VCaP (cell line): ENCODE measurements at regions not wholly inside any gene's neighbourhood (a gene's known extent, or its start where the extent isn't known, plus 50 kb on each side); places are given as distances from the start of the nearest gene placed in this dataset.

Experiments
- H3K27ac ChIP-seq: fragments of 450-650 bp; 2 replicates; pipeline ENCODE4 v1.5.1; 2017
- TF ChIP-seq, protein P1 (sequence below): fragments of 450-650 bp; conservative IDR thresholded peaks from 2 replicates; pipeline ENCODE4 v1.5.1; 2017; ENCODE audit warnings: mild to moderate bottlenecking, moderate library complexity

DNA sequence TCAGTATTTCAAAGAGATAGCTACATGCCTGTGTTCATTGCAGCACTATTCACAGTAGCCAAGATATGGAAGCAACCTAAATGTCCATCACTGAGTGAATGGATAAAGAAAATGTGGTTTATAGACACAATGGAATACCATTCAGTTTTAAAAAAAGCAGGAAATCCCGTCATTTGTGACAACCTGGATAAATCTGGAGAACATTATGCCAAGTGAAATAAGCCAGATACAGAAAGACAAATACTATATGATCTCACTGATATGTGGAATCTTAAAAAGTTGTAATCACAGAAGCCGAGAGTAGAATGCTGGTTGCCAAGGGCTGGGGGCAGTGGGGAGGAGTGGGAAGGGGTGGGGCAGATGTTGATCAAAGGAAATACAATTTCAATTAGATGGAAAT, 235.8 kb upstream of the IGFBP3 start:
- no peak overlapping the region for H3K27ac ChIP-seq
- TF ChIP-seq, protein P1, sequence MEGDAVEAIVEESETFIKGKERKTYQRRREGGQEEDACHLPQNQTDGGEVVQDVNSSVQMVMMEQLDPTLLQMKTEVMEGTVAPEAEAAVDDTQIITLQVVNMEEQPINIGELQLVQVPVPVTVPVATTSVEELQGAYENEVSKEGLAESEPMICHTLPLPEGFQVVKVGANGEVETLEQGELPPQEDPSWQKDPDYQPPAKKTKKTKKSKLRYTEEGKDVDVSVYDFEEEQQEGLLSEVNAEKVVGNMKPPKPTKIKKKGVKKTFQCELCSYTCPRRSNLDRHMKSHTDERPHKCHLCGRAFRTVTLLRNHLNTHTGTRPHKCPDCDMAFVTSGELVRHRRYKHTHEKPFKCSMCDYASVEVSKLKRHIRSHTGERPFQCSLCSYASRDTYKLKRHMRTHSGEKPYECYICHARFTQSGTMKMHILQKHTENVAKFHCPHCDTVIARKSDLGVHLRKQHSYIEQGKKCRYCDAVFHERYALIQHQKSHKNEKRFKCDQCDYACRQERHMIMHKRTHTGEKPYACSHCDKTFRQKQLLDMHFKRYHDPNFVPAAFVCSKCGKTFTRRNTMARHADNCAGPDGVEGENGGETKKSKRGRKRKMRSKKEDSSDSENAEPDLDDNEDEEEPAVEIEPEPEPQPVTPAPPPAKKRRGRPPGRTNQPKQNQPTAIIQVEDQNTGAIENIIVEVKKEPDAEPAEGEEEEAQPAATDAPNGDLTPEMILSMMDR, result no peak

DNA sequence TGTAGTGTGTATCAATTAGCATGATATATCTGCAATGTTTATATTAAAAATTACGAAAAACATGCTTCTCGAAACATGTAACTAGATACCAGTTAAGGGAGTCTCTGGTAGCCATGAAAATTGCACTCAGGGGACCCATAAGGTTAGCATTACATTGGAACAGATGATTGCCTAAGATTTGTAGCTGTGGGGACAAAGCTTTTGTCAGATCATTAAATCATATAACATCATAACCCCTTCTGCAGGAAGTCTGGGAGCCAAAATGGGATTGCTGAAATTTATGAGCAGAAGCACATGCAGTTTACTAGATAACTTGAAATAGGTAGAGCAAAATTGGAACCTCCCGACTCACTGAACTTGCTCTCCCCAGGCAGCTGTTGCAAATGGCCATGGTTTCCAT, 235.0 kb upstream of the IGFBP3 start:
- TF ChIP-seq, protein P1, result no peak
- H3K27ac ChIP-seq, result no peak overlapping the region

DNA sequence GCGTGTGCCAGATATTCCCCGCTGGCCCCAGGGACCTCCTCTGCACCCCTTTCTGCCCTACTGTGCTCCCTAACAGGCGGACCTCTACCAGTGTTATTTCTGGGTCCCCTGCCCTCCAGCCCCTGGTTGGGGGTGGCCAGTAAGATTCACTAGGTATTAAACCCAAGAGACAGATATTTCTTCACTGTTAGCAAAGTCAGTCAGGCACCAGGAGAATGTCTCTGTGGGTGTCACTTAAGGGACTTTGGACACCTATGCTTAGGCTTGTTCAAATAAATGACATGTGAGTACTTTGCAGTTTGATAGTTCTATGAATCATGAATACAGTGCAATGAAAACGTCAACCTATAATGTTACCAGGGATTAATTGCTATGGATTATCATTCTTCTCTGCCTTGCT, 234.3 kb upstream of the IGFBP3 start:
- no peak overlapping the region for H3K27ac ChIP-seq
- TF ChIP-seq, protein P1, result no peak

DNA sequence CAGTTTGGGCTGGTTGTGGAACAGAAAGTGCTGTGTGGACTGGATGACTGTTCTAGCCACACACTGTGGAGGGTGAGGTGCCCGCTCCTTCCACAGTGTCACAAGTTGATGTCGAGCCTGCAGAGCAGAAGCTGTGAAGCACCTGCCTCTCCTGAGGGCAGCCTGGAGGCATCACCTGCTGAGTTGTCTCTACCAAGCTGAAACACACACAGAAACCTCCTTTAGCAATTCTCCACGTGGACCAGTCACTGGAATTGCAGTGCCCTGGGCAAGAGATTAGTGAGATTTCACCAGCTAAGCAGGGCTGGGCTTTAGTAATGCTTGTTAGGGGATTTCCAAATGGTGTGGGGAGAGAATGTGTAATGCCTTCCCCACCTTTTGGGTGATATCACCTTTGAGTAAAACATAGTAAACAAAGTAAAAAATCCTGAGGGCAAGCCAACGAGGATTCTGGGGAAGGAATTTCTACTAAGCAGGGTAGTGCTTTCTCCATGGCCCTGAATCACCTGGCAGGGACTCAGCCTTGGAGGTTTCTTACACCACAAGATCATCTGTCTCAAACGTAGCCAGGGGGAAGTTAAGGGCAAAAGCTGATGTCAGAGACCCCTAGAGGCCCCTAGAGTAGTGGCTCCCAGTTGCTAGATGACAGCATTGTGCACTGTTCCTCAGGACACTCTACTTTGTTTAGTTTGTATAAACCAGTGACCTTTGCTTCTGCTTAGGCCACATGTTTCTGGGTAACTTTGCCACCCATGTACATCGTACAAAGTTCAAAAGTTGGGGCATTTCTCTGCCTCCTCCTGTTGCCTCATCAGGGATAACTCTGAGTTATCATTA, 233.1 kb upstream of the IGFBP3 start:
- TF ChIP-seq, protein P1, result no peak
- no peak overlapping the region for H3K27ac ChIP-seq

DNA sequence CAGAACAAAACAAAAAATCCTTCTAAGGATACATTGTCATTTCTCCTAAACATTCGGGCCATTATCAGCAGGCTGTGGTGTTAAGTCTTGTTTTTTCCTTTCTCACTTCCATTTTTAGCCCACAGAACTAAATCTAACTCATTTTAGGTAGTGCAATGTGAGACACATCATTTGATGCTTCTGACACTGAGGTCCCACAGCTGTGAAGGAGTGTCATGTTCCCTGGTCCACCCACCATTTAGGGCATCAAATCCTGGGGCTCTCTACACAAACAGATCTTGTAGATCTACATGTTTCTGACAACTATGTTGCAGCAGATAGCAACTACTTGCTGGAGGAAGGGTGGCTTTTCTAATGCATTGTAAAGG, 232.5 kb upstream of the IGFBP3 start:
- no peak overlapping the region for H3K27ac ChIP-seq
- TF ChIP-seq, protein P1, result no peak

DNA sequence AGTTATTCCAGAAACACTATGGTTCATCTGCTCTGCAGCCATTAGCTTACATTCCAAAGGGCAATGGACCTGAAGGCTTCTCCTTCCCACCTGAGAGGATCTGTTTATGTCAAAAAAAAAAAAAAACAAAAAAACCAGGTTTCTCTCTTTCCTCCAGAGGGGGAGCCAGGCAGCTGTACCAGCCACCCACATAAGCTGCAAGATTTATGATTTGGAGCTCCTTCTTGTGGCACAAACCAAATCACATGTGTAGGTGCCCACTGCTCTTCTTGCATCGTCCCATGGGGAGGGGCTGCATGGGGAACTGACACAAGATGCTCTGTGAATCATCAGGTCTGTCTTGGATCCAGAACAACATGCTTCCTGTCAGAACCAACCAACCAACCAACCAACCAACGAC, 231.6 kb upstream of the IGFBP3 start:
- H3K27ac ChIP-seq, result no peak overlapping the region
- TF ChIP-seq, protein P1, result peak; percentile 14; the same call in 1 of the 2 replicates

DNA sequence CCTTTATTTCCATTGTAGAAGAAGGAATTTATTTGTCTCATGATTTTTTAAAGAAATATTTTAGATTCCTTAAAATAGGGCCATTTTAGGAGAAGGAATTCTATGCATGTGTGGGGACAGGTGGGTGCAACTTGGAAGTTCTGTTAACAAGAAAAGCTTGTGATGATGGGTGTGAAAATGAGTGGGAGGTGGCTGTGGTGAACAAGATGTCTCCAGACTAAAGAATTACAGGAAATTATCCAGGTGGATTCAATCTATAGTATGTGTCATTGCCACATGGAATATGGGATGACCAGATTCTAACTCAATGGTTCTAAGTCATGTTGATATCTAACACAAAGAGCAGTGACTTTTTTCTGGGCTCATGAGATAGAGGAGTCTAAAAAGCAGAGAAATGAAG, 229.6 kb upstream of the IGFBP3 start:
- TF ChIP-seq, protein P1, result no peak

More for the DNA sequence above, 229.6 kb upstream of the IGFBP3 start:
- H3K27ac ChIP-seq, result peak overlapping the region; percentile 11
